Ishikawa (cell line): ENCODE measurements at regions not wholly inside any gene's neighbourhood (a gene's known extent, or its start where the extent isn't known, plus 50 kb on each side); places are given as distances from the start of the nearest gene placed in this dataset.

ENCODE experiments used
- CEBPB ChIP-seq: IDR thresholded peaks from 2 replicates; pipeline ENCODE4 v1.6.1; 2012
- CREB1 ChIP-seq: IDR thresholded peaks from 2 replicates; pipeline ENCODE4 v1.6.1; 2012; ENCODE audit warnings: low read depth
- EGR1 ChIP-seq: IDR thresholded peaks from 2 replicates; pipeline ENCODE4 v1.6.1; 2012
- EP300 ChIP-seq: IDR thresholded peaks from 2 replicates; pipeline ENCODE4 v1.6.1; 2012; ENCODE audit warnings: borderline replicate concordance
- FOXM1 ChIP-seq: IDR thresholded peaks from 2 replicates; pipeline ENCODE4 v1.6.1; 2012; ENCODE audit warnings: low read depth, borderline replicate concordance
- MAX ChIP-seq: IDR thresholded peaks from 2 replicates; pipeline ENCODE4 v1.6.1; 2012
- NFIC ChIP-seq: IDR thresholded peaks from 2 replicates; pipeline ENCODE4 v1.6.1; 2012
- RAD21 ChIP-seq: IDR thresholded peaks from 2 replicates; pipeline ENCODE4 v1.6.1; 2012; ENCODE audit warnings: low read depth
- TAF1 ChIP-seq: IDR thresholded peaks from 2 replicates; pipeline ENCODE4 v1.6.1; 2012; ENCODE audit warnings: low read depth, mild to moderate bottlenecking
- TCF12 ChIP-seq: IDR thresholded peaks from 2 replicates; pipeline ENCODE4 v1.6.1; 2012; ENCODE audit warnings: low read depth
- TEAD4 ChIP-seq: IDR thresholded peaks from 2 replicates; pipeline ENCODE4 v1.6.1; 2012
- YY1 ChIP-seq: IDR thresholded peaks from 2 replicates; pipeline ENCODE4 v1.6.1; 2012; ENCODE audit warnings: low read depth
- ZBTB7A ChIP-seq: IDR thresholded peaks from 2 replicates; pipeline ENCODE4 v1.6.1; 2012; ENCODE audit warnings: low read depth
- TF ChIP-seq, protein P1 (sequence below): IDR thresholded peaks from 2 replicates; pipeline ENCODE4 v1.6.1; 2012
- TF ChIP-seq, protein P2 (sequence below): IDR thresholded peaks from 2 replicates; pipeline ENCODE4 v1.6.1; 2012; ENCODE audit warnings: low read depth, mild to moderate bottlenecking

- TF ChIP-seq FOXM1, result no peak
- TF ChIP-seq, protein P1, sequence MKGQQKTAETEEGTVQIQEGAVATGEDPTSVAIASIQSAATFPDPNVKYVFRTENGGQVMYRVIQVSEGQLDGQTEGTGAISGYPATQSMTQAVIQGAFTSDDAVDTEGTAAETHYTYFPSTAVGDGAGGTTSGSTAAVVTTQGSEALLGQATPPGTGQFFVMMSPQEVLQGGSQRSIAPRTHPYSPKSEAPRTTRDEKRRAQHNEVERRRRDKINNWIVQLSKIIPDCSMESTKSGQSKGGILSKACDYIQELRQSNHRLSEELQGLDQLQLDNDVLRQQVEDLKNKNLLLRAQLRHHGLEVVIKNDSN, result no peak
Observed at GRCh38 chr13:108156749-108157148, 58.6 kb downstream of the LIG4 start.

GRCh38 chr13:108155185-108156106 lies 59.9 kb downstream of the LIG4 start:
- TF ChIP-seq RAD21, result peak; percentile 61
- TF ChIP-seq, protein P1, result no peak

- TF ChIP-seq, protein P2, sequence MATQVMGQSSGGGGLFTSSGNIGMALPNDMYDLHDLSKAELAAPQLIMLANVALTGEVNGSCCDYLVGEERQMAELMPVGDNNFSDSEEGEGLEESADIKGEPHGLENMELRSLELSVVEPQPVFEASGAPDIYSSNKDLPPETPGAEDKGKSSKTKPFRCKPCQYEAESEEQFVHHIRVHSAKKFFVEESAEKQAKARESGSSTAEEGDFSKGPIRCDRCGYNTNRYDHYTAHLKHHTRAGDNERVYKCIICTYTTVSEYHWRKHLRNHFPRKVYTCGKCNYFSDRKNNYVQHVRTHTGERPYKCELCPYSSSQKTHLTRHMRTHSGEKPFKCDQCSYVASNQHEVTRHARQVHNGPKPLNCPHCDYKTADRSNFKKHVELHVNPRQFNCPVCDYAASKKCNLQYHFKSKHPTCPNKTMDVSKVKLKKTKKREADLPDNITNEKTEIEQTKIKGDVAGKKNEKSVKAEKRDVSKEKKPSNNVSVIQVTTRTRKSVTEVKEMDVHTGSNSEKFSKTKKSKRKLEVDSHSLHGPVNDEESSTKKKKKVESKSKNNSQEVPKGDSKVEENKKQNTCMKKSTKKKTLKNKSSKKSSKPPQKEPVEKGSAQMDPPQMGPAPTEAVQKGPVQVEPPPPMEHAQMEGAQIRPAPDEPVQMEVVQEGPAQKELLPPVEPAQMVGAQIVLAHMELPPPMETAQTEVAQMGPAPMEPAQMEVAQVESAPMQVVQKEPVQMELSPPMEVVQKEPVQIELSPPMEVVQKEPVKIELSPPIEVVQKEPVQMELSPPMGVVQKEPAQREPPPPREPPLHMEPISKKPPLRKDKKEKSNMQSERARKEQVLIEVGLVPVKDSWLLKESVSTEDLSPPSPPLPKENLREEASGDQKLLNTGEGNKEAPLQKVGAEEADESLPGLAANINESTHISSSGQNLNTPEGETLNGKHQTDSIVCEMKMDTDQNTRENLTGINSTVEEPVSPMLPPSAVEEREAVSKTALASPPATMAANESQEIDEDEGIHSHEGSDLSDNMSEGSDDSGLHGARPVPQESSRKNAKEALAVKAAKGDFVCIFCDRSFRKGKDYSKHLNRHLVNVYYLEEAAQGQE, result no peak
- TF ChIP-seq CEBPB (no peak), ZBTB7A (no peak), TEAD4 (no peak), RAD21 (no peak), EGR1 (no peak), YY1 (no peak), FOXM1 (no peak), CREB1 (no peak)
Observed at GRCh38 chr13:108154421-108154858, 60.9 kb downstream of the LIG4 start.

GRCh38 chr13:108146642-108147041 lies 68.7 kb downstream of the LIG4 start:
- no peak for TF ChIP-seq TEAD4
- no peak for TF ChIP-seq TCF12
- no peak for TF ChIP-seq NFIC
- TF ChIP-seq EP300, result no peak
- TF ChIP-seq CEBPB, result no peak
- TF ChIP-seq, protein P1, result no peak
- no peak for TF ChIP-seq CREB1
- TF ChIP-seq MAX, result no peak
- TF ChIP-seq, protein P2, result no peak
- no peak for TF ChIP-seq ZBTB7A
- no peak for TF ChIP-seq YY1
- TF ChIP-seq TAF1, result no peak
- TF ChIP-seq RAD21, result no peak
- TF ChIP-seq EGR1, result no peak
- TF ChIP-seq FOXM1, result no peak

DNA sequence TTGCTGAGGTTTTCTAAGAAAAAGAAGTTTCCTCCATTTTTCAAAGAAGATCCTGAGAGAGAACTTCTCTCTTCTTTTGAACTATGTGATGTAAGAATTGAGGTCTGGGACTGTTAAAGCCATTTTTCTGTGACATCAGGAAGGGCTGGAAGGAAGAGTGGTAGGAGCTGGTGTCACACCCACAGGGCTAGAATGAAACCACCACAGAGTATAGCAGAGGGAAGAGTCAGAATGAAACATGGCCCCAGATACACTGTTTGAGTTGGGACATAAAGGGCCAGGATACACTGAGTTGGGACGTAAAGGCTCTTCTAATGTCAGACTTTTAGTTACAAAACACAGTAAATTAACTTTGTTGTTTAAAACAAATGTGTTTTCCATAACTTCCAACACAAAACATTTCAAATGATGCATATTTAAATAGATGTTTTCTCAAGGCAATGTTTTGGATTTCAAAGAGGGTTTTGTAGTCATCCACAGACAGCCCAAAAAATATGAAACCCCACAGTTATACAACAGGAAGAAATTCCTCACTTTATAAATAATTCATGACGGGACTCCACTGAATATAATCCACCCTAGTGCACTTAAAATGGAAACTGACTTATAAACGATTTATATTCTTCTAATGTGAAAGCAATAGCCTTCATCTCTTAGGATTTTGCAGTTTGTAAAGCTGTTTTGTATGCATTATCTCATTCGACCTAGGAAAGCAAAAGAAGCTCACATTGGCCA lies 72.5 kb downstream of the LIG4 start:
- no peak for TF ChIP-seq EGR1
- no peak for TF ChIP-seq TAF1
- TF ChIP-seq FOXM1, result no peak
- TF ChIP-seq, protein P2, result no peak
- no peak for TF ChIP-seq CREB1
- TF ChIP-seq YY1, result no peak
- TF ChIP-seq, protein P1, result no peak
- no peak for TF ChIP-seq RAD21
- no peak for TF ChIP-seq TEAD4
- TF ChIP-seq CEBPB, result no peak
- TF ChIP-seq ZBTB7A, result no peak
- no peak for TF ChIP-seq EP300
